Coronary artery (tissue), 2 donors: ENCODE measurements at regions not wholly inside any gene's neighbourhood (a gene's known extent, or its start where the extent isn't known, plus 50 kb on each side); places are given as distances from the start of the nearest gene placed in this dataset.

Source experiments
- DNase-seq: peaks from one replicate; pipeline ENCODE4 v3.0.0-alpha.2; 2017; ENCODE audit warnings: low spot score
- H3K27ac ChIP-seq, 2 donors: fragments of 200-600 bp; sonication (generic); one replicate each; pipeline ENCODE4 v1.5.1; 2016 to 2019
- H3K4me3 ChIP-seq: fragments of 200-600 bp; sonication (generic); 2 replicates; pipeline ENCODE4 v1.5.1; 2016; ENCODE audit warnings: mild to moderate bottlenecking, moderate library complexity
- TF ChIP-seq, protein P1 (sequence below): fragments of 200-600 bp; sonication (generic); IDR thresholded peaks from one replicate; pipeline ENCODE4 v1.5.1; 2019; ENCODE audit warnings: antibody characterized with exemption

- no peak overlapping the region for H3K4me3 ChIP-seq
- TF ChIP-seq, protein P1, sequence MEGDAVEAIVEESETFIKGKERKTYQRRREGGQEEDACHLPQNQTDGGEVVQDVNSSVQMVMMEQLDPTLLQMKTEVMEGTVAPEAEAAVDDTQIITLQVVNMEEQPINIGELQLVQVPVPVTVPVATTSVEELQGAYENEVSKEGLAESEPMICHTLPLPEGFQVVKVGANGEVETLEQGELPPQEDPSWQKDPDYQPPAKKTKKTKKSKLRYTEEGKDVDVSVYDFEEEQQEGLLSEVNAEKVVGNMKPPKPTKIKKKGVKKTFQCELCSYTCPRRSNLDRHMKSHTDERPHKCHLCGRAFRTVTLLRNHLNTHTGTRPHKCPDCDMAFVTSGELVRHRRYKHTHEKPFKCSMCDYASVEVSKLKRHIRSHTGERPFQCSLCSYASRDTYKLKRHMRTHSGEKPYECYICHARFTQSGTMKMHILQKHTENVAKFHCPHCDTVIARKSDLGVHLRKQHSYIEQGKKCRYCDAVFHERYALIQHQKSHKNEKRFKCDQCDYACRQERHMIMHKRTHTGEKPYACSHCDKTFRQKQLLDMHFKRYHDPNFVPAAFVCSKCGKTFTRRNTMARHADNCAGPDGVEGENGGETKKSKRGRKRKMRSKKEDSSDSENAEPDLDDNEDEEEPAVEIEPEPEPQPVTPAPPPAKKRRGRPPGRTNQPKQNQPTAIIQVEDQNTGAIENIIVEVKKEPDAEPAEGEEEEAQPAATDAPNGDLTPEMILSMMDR = no peak
- DNase-seq = no peak
- H3K27ac ChIP-seq = peak overlapping the region; percentile 76 to 81
These were observed 98.5 kb downstream of the MCFD2 start for GRCh38 chr2:46816846-46817726.

DNA sequence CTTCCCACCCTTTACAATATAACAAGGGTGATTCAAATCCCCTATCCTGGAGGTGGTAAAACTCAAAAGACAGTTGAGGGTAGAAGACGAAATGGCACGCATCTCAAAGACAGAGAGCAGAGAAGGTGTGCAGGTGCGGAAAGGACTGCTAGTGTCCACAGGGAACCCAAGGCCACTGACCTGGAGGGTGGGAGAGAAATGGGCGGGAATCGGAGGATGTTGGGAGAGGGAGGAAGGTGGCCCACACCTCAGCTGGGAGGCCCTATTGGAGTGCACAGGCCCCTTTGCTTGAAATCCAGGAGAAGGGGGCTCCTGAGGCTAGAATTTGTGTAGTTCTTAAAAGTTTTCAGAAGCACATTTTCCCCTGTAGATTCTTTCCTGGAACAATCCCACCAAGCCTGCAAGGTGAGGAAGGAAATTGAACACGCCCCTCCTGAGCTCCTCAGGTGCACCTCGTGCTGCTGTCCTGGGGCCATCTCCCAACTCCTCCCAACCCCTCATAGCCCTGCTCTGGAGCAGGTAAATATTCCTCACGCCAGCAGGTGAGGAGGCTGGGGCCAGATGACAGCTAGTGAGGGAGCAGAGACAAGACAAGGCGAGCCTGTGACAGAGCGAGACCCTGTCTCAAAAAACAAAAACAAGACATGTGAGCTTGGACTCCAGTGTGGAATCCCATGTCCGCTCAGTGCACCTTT lies 99.3 kb downstream of the MCFD2 start:
- TF ChIP-seq, protein P1 = no peak
- H3K4me3 ChIP-seq = no peak overlapping the region
- H3K27ac ChIP-seq = peak overlapping the region; percentile 76 to 81
- DNase-seq = no peak

DNA sequence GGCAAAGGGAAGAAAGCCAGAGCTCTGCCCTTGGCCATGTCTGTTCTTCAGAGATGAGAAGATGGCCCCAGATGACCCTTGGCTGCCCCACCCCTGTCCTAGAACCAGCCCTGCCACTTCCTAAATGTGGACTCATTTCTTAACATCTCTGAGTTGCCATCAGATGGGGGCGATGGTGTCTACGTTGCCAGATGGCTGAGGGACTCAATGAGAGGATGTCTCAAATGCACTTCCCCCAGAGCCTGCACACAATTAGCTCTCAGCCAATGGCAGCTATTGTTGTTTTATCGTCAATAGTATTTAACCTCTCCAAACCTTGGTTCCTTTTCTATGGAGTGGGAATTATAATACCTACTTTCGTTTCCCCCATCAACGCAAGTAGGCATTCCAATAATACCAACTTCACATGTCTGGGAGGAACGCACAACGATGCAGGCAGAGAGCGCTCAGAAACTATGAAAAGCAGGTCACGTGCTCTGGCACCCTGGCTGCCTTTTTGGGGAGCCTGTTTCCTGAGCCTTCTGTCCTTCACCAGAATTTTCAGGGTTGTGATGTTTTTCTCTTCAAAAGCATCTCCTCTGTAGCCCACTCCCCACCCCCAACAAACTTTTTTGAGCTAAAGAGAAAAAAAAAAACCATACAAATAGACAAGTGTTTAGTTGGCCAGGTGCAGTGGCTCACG lies 100.3 kb downstream of the MCFD2 start:
- Histone ChIP-seq H3K4me3 (no peak overlapping the region), H3K27ac (peak overlapping the region; percentile 68 to 88)
- TF ChIP-seq, protein P1 = no peak
- no peak for DNase-seq

DNA sequence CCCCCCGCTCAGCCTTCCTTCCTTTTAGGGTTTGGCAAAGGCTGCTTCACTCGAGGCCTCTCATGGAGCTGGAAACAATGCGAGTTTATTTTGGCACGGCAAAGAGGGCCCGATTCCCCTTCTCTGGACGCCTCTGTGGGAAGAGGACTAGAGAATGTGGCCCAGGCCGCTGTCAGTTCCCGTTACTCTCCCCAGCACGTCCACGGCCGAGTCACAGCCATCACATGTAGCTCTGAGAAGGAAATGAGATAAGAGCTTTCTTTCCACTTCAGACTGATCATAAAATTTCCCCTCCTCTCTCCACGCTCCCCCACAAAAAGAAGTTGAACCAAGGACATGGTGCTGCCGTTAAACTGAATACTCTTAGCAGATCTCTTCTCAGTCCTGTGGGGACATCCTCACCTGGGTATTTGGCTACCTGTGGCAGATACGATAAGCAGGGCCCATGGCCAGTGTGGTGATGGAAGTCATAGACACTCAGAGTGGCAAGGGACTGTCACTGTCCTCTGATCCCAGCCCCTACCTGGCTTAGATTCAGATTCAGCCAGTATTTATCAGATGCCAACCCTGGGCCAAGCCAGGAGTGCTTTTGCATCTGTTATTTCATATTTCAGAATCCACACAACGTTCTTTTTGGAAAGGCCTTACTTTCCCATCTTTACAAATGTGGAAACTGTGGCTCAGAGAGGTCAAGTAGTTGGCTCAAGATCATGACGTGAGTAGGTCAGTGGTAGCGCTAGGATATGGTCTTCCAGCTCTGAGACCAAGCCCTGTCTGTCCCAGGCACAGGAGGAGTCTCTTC lies 101.2 kb downstream of the MCFD2 start:
- TF ChIP-seq, protein P1 = no peak
- DNase-seq = peak; percentile 85
- Histone ChIP-seq H3K4me3 (peak overlapping the region; percentile 0), H3K27ac (peak overlapping the region; percentile 68 to 88)

DNA sequence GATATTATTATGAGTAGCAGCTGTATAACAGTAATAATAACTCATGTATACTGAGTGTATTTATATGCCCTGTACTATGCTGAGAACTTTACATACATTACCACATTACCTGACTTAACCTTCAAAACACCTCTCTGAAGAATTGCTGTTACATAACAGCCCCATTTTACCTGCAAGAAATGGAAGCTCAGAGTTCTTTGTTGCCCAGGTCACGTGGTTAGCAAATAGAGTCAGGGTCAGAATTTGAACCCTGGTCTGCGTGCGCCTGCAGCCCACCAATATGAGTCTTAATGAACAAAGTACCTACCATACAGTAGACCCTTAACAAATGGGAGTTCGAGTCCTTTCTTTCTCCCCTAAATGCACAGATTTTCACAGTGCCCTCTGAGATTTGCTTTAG lies 101.9 kb downstream of the MCFD2 start:
- Histone ChIP-seq H3K27ac (peak overlapping the region; percentile 68 to 88), H3K4me3 (no peak overlapping the region)
- TF ChIP-seq, protein P1 = no peak
- no peak for DNase-seq

GRCh38 chr2:46813020-46813415 lies 102.6 kb downstream of the MCFD2 start:
- DNase-seq = no peak
- TF ChIP-seq, protein P1 = no peak
- Histone ChIP-seq H3K4me3 (no peak overlapping the region), H3K27ac (peak overlapping the region; percentile 68 to 88)
